COLO668 (cell line): ENCODE measurements at regions not wholly inside any gene's neighbourhood (a gene's known extent, or its start where the extent isn't known, plus 50 kb on each side); places are given as distances from the start of the nearest gene placed in this dataset.
"Not testable (repeated sequence)": the region's sequence is repeated elsewhere in the genome, so short reads cannot be mapped to it uniquely, and the experiment has no call there.

ENCODE experiments used
- DNase-seq: peaks from one replicate; lab custom pipeline; 2025; ENCODE audit not compliant: unreplicated experiment; lab: John Stamatoyannopoulos, UW

GRCh38 chr21:14009238-14009981 is 201.3 kb downstream of the LIPI start:
- not testable (repeated sequence) for DNase-seq

- DNase-seq, result peak; percentile 26
These were observed 202.3 kb downstream of the LIPI start for GRCh38 chr21:14008436-14008835.

- DNase-seq, result not testable (repeated sequence)
These were observed 202.7 kb downstream of the LIPI start for GRCh38 chr21:14008006-14008405.

DNA sequence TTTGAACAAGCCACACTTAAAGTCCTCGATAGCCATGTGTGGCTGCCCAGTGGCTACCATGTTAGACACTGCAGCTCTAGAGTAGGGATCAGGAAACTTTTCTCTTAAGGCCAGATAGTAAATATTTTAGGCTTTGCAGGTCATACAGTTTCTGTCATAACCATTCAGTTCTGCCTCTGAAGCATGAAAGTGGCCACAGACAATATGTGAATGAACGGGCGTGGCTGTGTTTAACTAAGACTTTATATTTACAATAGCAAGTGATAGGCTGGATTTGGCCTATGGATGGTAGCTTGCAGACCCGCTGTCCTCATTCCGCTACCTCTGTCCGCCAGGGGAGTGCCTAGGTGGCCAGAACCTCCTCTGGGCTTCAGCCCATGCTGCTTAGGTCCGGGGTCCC is 204.6 kb downstream of the LIPI start:
- DNase-seq, result not testable (repeated sequence)

DNA sequence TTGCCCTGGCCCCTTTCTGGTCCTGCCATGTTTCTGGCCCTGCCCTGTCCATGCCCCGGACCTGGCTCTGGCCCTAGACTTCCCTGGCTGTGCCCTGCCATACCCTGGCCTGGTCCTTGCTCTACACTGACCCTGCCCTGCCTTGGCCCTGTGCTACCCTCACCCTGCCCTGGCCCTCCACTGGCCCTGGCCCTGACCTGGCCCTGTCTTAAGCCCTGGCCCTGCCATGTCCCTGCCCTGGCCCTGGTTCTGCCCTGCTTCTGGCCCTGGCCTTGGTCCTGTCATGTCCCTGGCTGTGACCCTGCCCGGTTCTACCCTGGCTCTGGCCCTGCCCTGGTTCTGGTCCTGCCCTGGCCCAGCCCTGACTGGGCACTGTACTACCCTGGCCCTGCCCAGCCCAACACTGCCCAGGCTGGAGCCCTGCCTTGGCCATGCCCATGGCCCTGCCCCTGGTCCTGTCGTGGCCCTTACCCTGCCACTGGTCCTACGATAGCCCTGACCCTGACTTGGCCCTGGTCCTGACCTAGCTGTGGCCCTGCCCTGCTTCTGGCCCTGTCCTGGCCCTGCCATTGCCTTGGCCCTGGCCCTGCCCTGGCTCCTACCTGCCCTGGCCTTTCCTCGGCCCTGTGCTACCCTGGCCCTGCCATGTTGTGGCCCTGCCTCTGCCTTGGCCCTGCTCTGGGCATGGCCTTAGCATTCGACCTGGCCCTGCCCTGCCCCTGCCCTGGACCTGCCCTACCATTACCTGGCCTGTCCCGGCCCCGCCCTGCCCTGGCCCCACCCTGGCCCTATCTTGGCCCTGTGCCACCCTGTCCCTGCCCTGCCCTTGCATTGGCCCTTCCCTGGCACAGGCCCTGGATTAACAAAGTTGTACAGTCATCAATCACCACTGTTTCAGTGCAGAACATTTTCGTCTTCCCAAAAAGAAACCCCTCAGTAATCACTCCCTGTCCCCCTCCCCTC is 223.5 kb downstream of the LIPI start:
- DNase-seq, result not testable (repeated sequence)

DNA sequence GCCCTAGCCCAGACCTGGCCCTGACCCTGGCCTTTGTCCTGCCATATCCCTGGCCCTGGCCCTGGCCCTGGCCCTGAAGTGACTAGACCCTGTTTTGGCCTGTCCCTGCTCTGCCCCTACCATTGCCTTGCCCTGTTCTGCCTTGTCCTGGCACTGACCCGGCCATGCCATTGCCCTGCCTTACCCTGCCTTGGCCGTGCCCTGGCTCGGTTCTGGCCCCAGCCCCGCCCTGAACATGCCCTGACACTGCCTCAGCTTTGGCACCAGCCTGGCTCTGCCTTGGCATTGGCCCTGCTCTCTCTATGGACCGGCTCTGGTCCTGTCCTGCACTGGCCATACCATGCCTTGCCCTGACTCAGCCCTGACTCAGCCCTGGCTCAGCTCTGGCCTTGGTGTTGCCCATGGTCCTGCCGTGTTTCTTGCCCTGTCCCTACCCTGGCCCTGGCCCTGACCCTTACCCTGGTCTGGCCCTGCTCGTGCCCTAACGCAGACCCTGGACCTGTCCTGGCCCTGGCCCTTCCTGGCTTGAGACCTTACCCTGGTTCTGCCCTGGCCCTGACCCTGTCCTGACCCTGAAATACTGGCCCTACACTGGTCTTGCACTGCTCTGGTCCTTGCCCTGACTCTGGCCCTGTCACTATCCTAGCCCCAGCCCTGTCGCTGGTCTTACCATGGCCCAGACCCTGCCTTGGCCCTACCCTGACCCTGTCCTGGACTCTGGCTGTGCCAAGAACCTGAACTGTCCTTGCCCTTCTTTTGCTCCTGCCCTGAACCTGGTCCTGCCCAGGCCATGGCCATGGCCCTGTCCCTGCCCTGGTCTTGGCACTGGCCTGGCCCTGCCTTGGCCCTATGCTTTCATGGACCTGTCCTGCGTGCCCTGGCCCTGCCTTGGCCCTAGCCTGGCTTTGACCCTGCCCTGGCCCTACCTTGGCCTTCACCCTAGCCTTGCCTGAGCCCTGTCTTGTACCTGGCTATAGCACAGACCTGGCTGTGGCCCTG is 224.6 kb downstream of the LIPI start:
- not testable (repeated sequence) for DNase-seq

DNA sequence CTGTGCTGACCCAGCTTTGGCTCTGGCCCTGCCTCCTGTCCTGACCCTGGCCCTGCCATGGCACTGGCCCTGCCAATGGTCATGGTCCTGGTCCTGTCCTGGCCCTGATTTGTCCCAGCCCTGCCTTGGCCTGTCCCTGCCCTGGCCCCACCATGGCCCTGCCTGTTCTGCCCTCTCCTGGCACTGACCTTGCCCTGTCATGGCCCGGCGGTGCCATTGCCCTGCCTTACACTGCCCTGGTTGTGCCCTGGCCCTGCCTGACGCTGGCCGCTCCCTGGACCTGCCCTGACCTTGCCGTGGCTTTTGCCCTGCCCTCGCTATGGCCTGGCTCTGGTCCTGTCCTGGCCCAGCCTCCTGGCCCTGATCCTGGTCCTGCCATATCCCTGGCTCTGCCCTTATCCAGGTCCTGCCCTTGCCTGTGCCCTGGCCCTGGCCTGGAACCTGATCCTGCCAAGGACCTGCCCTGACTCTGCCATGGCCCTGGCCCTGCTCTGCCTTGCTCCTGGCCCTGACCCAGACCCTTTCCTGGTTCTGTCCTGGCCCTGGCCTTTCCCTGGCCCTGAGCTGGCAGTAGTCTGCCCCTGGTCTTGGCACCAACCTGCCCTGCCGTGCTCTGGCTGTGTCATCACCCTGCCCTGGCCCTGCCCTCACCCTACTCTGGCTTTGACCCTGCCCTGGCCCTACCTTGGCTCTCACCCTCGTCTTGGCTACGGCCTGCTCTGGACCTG is 225.5 kb downstream of the LIPI start:
- DNase-seq, result not testable (repeated sequence)

GRCh38 chr21:13984728-13985127 is 226.0 kb downstream of the LIPI start:
- DNase-seq, result not testable (repeated sequence)

- not testable (repeated sequence) for DNase-seq
These were observed 229.3 kb downstream of the LIPI start for GRCh38 chr21:13981176-13982087.

DNA sequence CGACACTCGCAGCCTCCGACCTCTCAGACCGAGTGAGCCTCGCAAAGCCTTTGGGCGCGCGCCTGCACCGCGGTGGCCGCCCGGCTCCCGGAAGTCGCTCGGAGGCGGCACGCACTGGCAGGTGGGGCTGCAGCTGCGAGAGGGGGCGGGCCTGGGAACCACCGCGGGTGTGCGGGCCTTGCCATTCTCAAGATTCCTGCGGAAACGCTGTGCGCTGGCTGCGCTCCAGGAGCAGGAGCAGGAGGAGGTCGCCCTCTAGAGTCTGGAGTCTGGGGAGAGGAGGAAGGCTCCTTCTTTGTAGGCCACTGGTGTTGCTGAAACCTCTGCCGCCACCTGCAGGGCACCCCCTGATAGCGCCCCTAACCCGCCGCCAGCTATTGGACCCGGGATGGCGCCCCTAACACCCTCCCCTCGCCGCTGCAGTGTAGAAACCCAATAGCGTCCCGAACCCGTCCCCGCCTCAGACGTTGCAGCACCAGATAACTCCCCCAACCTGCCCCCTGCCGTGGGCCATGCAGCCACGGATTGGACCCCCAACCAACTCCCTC is 230.6 kb downstream of the LIPI start:
- DNase-seq, result peak; percentile 58

GRCh38 chr21:13979608-13980007 is 231.1 kb downstream of the LIPI start:
- DNase-seq, result peak; percentile 20

DNA sequence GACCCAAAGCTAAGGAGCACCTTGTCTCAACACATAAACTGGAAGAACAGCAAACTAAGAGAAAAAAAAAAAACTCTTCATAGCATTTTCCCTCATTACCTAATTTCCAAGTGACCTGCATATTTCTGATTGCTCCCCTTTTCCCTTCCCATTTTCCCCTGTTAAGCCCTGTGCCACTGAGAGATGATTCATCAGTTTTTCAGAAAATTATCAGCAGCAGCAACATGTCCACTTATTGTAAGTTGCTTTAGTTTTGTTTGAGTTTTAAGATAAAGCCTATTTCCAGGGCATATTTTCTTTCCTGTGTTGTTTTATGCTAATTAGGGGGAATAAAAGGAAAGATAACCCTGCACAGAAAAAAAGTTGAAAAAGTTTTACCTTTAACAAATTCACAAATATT is 236.2 kb downstream of the LIPI start:
- not testable (repeated sequence) for DNase-seq

- not testable (repeated sequence) for DNase-seq
These were observed 240.9 kb downstream of the LIPI start for GRCh38 chr21:13969853-13970252.

- DNase-seq, result not testable (repeated sequence)
These were observed 241.8 kb downstream of the LIPI start for GRCh38 chr21:13969002-13969401.

DNA sequence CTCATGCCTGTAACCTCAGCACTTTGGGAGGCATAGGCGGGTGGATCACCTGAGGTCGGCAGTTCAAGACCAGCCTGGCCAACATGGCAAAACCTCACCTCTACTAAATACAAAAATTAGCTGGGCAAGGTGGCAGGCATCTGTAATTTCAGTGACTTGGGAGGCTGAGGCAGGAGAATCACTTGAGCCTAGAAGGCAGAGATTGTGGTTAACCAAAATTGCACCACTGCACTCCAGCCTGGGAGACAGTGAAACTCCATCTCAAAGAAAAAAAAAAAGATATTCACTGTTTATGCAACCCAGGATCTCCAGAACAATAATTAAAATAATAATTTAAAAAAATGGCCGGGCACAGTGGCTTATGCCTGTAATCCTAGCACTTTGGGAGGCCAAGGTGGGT is 247.5 kb downstream of the LIPI start:
- DNase-seq, result not testable (repeated sequence)

DNA sequence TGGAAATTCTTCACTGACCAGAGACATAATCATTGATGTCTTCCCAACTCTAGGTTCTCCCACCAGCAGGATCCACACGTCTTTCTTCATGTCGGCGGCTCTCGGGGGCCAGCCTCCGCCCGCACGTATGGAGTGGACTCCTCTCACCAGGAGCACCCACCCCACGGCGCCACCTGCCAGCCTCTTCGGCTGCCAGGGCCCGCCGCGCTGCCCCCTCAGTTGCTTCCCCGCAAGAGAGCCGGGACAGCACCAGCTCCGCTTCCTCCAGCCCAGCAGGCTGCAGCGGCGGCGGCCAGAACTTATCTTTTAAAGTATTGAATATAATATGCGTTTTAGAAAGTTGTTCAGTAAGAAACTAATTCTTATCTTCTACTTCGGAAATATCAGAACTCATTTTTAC is 273.5 kb downstream of the LIPI start:
- no peak for DNase-seq

GRCh38 chr21:13936033-13936937 is 274.5 kb downstream of the LIPI start:
- DNase-seq, result not testable (repeated sequence)
